CD4-positive, alpha-beta T cell (primary cell): ENCODE measurements at regions not wholly inside any gene's neighbourhood (a gene's known extent, or its start where the extent isn't known, plus 50 kb on each side); places are given as distances from the start of the nearest gene placed in this dataset.

Source experiments
- ATAC-seq: fragments of 200-7000 bp; cut with Tn5 transposase; one replicate; pipeline ENCODE4 v1.10.0; 2022; ENCODE audit warnings: mild to moderate bottlenecking; ENCODE audit not compliant: poor library complexity
- CTCF ChIA-PET: fragments of 350-600 bp; sonication (Branson Sonifier 250); formaldehyde crosslinking; loops from one replicate; lab custom pipeline; 2021; ENCODE audit warnings: antibody characterized with exemption, inconsistent platforms; lab: Charles Lee
- POLR2A ChIA-PET: fragments of 350-600 bp; sonication (Branson Sonifier 250); formaldehyde crosslinking; loops from one replicate; lab custom pipeline; 2021; ENCODE audit warnings: antibody characterized with exemption, inconsistent platforms; lab: Charles Lee
- DNase-seq, 14 experiments: peaks; one replicate each; pipeline ENCODE4 v3.0.0-alpha.2; 2013 to 2020; ENCODE audit warnings: mixed read lengths in 2 of 14
- H3K27ac ChIP-seq, 2 donors: one replicate each; pipeline versions ENCODE4 v1.5.1 to v1.7.0; 2013; ENCODE audit warnings: low read length in 2 of 2, low read depth in 1 of 2, mild to moderate bottlenecking in 1 of 2
- H3K27me3 ChIP-seq, 2 experiments: 1 replicate in 1 of 2; 2 replicates in 1 of 2; pipeline versions ENCODE4 v1.6.1 to v1.7.0; 2013; ENCODE audit warnings: low read length in 2 of 2, control low read depth in 1 of 2, mild to moderate bottlenecking in 1 of 2, moderate library complexity in 1 of 2; ENCODE audit not compliant: insufficient read depth in 2 of 2, control insufficient read depth in 1 of 2
- H3K36me3 ChIP-seq: one replicate; pipeline ENCODE4 v1.6.1; 2013; ENCODE audit warnings: low read length, control low read depth; ENCODE audit not compliant: insufficient read depth
- H3K4me1 ChIP-seq: one replicate; pipeline ENCODE4 v1.6.1; 2013; ENCODE audit warnings: low read length, control low read depth; ENCODE audit not compliant: insufficient read depth
- H3K4me3 ChIP-seq: one replicate; pipeline ENCODE4 v1.5.1; 2013; ENCODE audit warnings: mild to moderate bottlenecking, low read length, moderate library complexity
- H3K9me3 ChIP-seq, 2 experiments: 1 replicate in 1 of 2; 2 replicates in 1 of 2; pipeline versions ENCODE4 v1.6.1 to v1.7.0; 2013; ENCODE audit warnings: low read length in 2 of 2, mild to moderate bottlenecking in 2 of 2, control low read depth in 1 of 2, moderate library complexity in 1 of 2; ENCODE audit not compliant: control insufficient read depth in 1 of 2, insufficient read depth in 1 of 2
- H3K27ac Mint-ChIP-seq: one replicate; pipeline ENCODE4 v1.8.0; 2020; ENCODE audit warnings: mixed read lengths
- H3K27me3 Mint-ChIP-seq: one replicate; pipeline ENCODE4 v1.8.0; 2021; ENCODE audit warnings: mixed read lengths
- H3K36me3 Mint-ChIP-seq: one replicate; pipeline ENCODE4 v1.8.0; 2021; ENCODE audit warnings: low read depth, mixed read lengths
- H3K4me1 Mint-ChIP-seq: one replicate; pipeline ENCODE4 v1.8.0; 2021; ENCODE audit warnings: low read depth, mixed read lengths
- H3K4me3 Mint-ChIP-seq: one replicate; pipeline ENCODE4 v1.8.0; 2020; ENCODE audit warnings: mild to moderate bottlenecking, mixed read lengths
- H3K9me3 Mint-ChIP-seq: one replicate; pipeline ENCODE4 v1.8.0; 2020; ENCODE audit warnings: mixed read lengths
- intact Hi-C, 2 experiments: fragments of 100-400 bp; cut with DNase I in 1 of 2; cut with micrococcal nuclease in 1 of 2; formaldehyde crosslinking; loops; one replicate each; pipeline versions ENCODE4 v1.15.1 to v1.9.0; 2023 to 2025; cut with DNase I, micrococcal nuclease
- TF ChIP-seq, protein P1 (sequence below): fragments of 200-600 bp; IDR thresholded peaks from one replicate; pipeline ENCODE4 v1.8.0; 2022; ENCODE audit warnings: antibody characterized with exemption, mild to moderate bottlenecking

DNA sequence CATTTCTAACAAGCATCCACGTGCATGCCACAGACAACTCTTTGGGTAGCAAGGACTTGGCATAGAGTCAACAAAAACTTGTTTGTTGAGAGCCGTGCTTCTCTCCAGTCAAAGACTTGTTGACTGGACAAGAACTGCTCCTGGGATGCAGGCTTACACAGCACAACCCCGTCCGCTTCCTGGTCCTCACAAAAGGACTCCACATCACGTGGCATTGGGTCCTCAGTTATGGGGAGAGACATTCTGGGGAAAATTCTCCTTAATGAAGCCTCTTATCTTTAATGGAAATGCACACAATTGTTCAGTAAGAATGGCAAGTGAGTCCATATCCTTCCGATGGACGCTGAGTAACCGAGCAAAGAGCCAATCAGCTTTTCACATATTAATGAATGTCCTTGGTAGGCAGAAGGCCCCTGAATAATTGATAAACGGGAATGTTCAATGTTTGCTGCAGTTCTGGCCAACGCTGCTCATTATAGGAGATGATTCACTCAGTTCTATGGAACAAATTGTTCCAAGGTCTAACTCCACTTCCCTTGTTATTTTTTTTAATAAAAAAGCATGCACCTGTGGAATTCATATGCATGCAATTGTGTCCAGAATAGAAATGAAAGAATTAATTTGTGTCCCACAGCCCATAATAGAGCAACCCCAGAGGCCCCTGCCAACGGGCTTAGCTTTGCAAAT, 97.0 kb upstream of the ZNF366 start:
- POLR2A ChIA-PET = no interaction called here
- TF ChIP-seq, protein P1, sequence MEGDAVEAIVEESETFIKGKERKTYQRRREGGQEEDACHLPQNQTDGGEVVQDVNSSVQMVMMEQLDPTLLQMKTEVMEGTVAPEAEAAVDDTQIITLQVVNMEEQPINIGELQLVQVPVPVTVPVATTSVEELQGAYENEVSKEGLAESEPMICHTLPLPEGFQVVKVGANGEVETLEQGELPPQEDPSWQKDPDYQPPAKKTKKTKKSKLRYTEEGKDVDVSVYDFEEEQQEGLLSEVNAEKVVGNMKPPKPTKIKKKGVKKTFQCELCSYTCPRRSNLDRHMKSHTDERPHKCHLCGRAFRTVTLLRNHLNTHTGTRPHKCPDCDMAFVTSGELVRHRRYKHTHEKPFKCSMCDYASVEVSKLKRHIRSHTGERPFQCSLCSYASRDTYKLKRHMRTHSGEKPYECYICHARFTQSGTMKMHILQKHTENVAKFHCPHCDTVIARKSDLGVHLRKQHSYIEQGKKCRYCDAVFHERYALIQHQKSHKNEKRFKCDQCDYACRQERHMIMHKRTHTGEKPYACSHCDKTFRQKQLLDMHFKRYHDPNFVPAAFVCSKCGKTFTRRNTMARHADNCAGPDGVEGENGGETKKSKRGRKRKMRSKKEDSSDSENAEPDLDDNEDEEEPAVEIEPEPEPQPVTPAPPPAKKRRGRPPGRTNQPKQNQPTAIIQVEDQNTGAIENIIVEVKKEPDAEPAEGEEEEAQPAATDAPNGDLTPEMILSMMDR = no peak
- DNase-seq (no peak), ATAC-seq (no peak)
- H3K9me3 ChIP-seq = no peaks in the 10 kb centered on the region
- H3K4me3 ChIP-seq = no peak overlapping the region
- CTCF ChIA-PET = no interaction called here
- no peak overlapping the region for H3K27ac Mint-ChIP-seq
- H3K27me3 Mint-ChIP-seq = no peaks in the 10 kb centered on the region
- no peaks in the 10 kb centered on the region for H3K36me3 ChIP-seq
- H3K4me3 Mint-ChIP-seq = no peak overlapping the region
- no peaks in the 10 kb centered on the region for H3K4me1 Mint-ChIP-seq
- H3K4me1 ChIP-seq = no peaks in the 10 kb centered on the region
- no peaks in the 10 kb centered on the region for H3K27me3 ChIP-seq
- intact Hi-C loops = no loop called here
- no peaks in the 10 kb centered on the region for H3K36me3 Mint-ChIP-seq
- no peak overlapping the region for H3K27ac ChIP-seq
- no peaks in the 10 kb centered on the region for H3K9me3 Mint-ChIP-seq

DNA sequence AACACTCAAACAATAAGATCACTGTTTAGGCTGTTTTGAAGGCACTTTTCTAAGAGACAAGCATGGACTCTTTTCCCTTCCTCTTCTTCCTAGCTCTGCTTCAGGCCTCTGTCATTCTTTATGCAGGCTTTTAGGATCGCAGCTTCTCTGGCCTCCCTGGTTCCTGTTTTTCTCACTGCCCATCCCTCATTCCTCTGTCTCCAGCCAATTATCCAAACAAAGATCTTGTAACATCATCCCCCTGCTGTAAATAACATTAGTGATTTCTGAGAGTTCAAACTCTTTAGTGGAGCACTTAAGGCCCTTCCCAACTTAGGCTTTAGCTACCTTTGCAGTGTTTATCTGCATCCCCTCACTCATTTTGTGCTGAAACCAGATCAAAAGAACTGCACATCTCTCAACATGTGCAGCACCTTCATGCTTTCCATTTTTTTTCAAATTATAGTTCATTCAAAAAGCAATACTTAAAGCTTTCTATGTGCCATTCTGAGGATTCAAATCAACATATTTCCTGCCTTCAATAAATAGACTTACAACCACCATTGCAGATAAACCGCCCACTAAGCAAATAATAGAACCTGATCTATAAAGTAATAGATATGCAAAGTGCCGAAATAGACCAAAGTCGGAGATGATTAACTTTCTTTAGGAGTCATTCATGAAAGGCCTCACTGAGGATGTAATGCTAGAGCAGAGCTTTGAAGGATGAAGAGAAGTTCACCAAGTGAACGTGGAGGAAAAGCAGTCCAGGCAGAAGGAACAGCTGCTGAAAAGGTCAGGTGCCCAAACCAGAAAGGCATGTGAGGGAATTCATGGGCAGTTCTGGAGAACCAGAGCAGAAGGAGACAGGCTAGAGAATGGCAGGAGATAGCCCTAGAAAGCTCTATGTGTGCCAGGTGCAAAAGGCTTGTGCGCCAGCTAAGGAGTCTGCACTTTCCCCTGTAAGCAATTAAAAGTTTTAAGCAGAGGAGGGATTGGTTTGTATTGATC, 95.8 kb upstream of the ZNF366 start:
- ChIA-PET POLR2A (no interaction called here), CTCF (interaction anchor here (1.6 kb wide), 1 partner anchor 8 kb away, joined by 7 read pairs; no protein-coding TSS in a partner anchor)
- H3K36me3 ChIP-seq = no peaks in the 10 kb centered on the region
- H3K9me3 Mint-ChIP-seq = no peaks in the 10 kb centered on the region
- no peak overlapping the region for H3K4me3 Mint-ChIP-seq
- H3K27ac Mint-ChIP-seq = no peak overlapping the region
- TF ChIP-seq, protein P1 = no peak
- intact Hi-C loops = no loop called here
- H3K4me3 ChIP-seq = no peak overlapping the region
- H3K36me3 Mint-ChIP-seq = no peaks in the 10 kb centered on the region
- no peaks in the 10 kb centered on the region for H3K27me3 Mint-ChIP-seq
- H3K9me3 ChIP-seq = no peaks in the 10 kb centered on the region
- ATAC-seq = no peak
- H3K4me1 Mint-ChIP-seq = no peaks in the 10 kb centered on the region
- H3K4me1 ChIP-seq = no peaks in the 10 kb centered on the region
- H3K27me3 ChIP-seq = no peaks in the 10 kb centered on the region
- H3K27ac ChIP-seq = no peak overlapping the region
- no peak for DNase-seq

DNA sequence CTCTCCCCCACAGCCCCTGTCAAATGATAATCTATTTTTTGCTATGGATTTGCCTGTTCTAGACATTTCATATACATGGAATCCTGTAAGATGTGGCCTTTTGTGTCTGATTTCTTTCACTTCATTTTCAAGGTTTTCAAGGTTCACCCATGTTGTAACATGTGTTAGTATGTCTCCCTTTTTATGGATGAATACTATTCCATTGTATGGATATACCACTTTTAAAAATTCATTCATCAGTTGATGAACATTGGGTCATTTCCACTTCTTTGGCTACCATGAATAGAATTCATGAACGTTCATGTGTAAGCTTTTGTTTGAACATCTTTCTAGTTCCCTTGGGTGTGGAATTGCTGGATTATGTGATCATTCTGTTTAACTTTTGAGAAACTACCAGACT, 94.7 kb upstream of the ZNF366 start:
- no peaks in the 10 kb centered on the region for H3K4me1 ChIP-seq
- Mint-ChIP-seq H3K9me3 (no peaks in the 10 kb centered on the region), H3K4me1 (no peaks in the 10 kb centered on the region), H3K36me3 (no peaks in the 10 kb centered on the region), H3K4me3 (no peak overlapping the region), H3K27me3 (no peaks in the 10 kb centered on the region), H3K27ac (no peak overlapping the region)
- ChIA-PET CTCF (interaction anchor here (1.6 kb wide), 1 partner anchor 9 kb away, joined by 7 read pairs; no protein-coding TSS in a partner anchor), POLR2A (no interaction called here)
- H3K27ac ChIP-seq = no peak overlapping the region
- no peaks in the 10 kb centered on the region for H3K27me3 ChIP-seq
- DNase-seq (no peak), ATAC-seq (no peak)
- H3K36me3 ChIP-seq = no peaks in the 10 kb centered on the region
- TF ChIP-seq, protein P1 = no peak
- H3K4me3 ChIP-seq = no peak overlapping the region
- no peaks in the 10 kb centered on the region for H3K9me3 ChIP-seq
- intact Hi-C loops = no loop called here
